B cell (primary cell): ENCODE measurements at regions not wholly inside any gene's neighbourhood (a gene's known extent, or its start where the extent isn't known, plus 50 kb on each side); places are given as distances from the start of the nearest gene placed in this dataset.

Experiments
- ATAC-seq: fragments of 200-7000 bp; cut with Tn5 transposase; one replicate; pipeline ENCODE4 v1.10.0; 2021; ENCODE audit warnings: low read depth, mild to moderate bottlenecking, moderate number of reproducible peaks, moderate library complexity
- CTCF ChIA-PET: fragments of 350-600 bp; sonication (Branson Sonifier 250); formaldehyde crosslinking; loops from one replicate; lab custom pipeline; 2021; ENCODE audit warnings: antibody characterized with exemption, inconsistent platforms; lab: Charles Lee
- POLR2A ChIA-PET: fragments of 350-600 bp; sonication (Branson Sonifier 250); formaldehyde crosslinking; loops from one replicate; lab custom pipeline; 2021; ENCODE audit warnings: antibody characterized with exemption; lab: Charles Lee
- DNase-seq: peaks from one replicate; pipeline ENCODE4 v3.0.0; 2013
- H2AFZ ChIP-seq: 2 replicates; pipeline ENCODE4 v1.6.1; 2012; ENCODE audit warnings: mild to moderate bottlenecking, low read depth, low read length; ENCODE audit not compliant: insufficient read depth, poor library complexity, severe bottlenecking
- H3K27ac ChIP-seq, 2 donors: 1 replicate in 1 of 2; 2 replicates in 1 of 2; pipeline ENCODE4 v1.5.1; 2012 to 2013; ENCODE audit warnings: low read length in 2 of 2, mild to moderate bottlenecking in 2 of 2, moderate library complexity in 1 of 2
- H3K27me3 ChIP-seq, 4 experiments: fragments of 200-600 bp in 1 of 4; sonication (generic) in 1 of 4; replicated peaks in 1 of 4; 1 replicate in 2 of 4; 2 replicates in 2 of 4; pipeline versions ENCODE4 v1.6.1 to v1.7.0; 2013 to 2016; ENCODE audit warnings: low read length in 3 of 4, mild to moderate bottlenecking in 2 of 4, mixed read lengths in 1 of 4, moderate library complexity in 1 of 4; ENCODE audit not compliant: insufficient read depth in 4 of 4, control insufficient read depth in 3 of 4; ENCODE audit errors: control extremely low read depth in 1 of 4
- H3K36me3 ChIP-seq, 2 experiments: replicated peaks in 1 of 2; 1 replicate in 1 of 2; 2 replicates in 1 of 2; pipeline versions ENCODE4 v1.6.1 to v1.7.1; 2013; ENCODE audit warnings: low read length in 1 of 2; ENCODE audit not compliant: insufficient read depth in 2 of 2, control insufficient read depth in 1 of 2; ENCODE audit errors: control extremely low read depth in 1 of 2, extremely low read depth in 1 of 2
- H3K4me1 ChIP-seq, 2 donors: fragments of 200-600 bp in 1 of 2; sonication (generic) in 1 of 2; 1 replicate in 1 of 2; 2 replicates in 1 of 2; pipeline versions ENCODE4 v1.5.1 to v1.6.1; 2013 to 2017; ENCODE audit warnings: low read length in 2 of 2; ENCODE audit not compliant: control insufficient read depth in 2 of 2, insufficient read depth in 2 of 2
- H3K4me2 ChIP-seq: replicated peaks from 2 replicates; pipeline ENCODE3; 2012; ENCODE audit warnings: mild to moderate bottlenecking, low read depth, low read length; ENCODE audit not compliant: poor library complexity, severe bottlenecking
- H3K4me3 ChIP-seq, 5 experiments: fragments of 200-600 bp in 1 of 5; sonication (generic) in 1 of 5; 1 replicate in 3 of 5; 2 replicates in 2 of 5; pipeline versions ENCODE4 v1.5.1 to v1.7.0; 2011 to 2016; ENCODE audit warnings: low read length in 4 of 5, mild to moderate bottlenecking in 4 of 5, low read depth in 2 of 5, control low read depth in 1 of 5, moderate library complexity in 1 of 5; ENCODE audit not compliant: insufficient read depth in 1 of 5; ENCODE audit errors: control extremely low read depth in 1 of 5, extremely low read depth in 1 of 5
- H3K79me2 ChIP-seq: fragments of 200-600 bp; sonication (generic); one replicate; pipeline ENCODE4 v1.6.0; 2016; ENCODE audit warnings: low read length; ENCODE audit not compliant: control insufficient read depth, insufficient read depth
- H3K9ac ChIP-seq: fragments of 200-600 bp; sonication (generic); 2 replicates; pipeline ENCODE4 v1.6.1; 2017; ENCODE audit warnings: mild to moderate bottlenecking, low read length, moderate library complexity
- H3K9me3 ChIP-seq, 3 donors: one replicate each; pipeline versions ENCODE4 v1.6.1 to v1.7.1; 2013; ENCODE audit warnings: low read length in 2 of 3; ENCODE audit not compliant: control insufficient read depth in 2 of 3, insufficient read depth in 1 of 3; ENCODE audit errors: control extremely low read depth in 1 of 3
- H4K20me1 ChIP-seq: 2 replicates; pipeline ENCODE4 v1.6.0; 2012; ENCODE audit warnings: mild to moderate bottlenecking, low read length; ENCODE audit not compliant: insufficient read depth, control insufficient read depth, poor library complexity, severe bottlenecking
- H3K27ac Mint-ChIP-seq: one replicate; pipeline ENCODE4 v1.8.0; 2021; ENCODE audit warnings: mixed read lengths
- H3K27me3 Mint-ChIP-seq: one replicate; pipeline ENCODE4 v1.8.0; 2021; ENCODE audit warnings: mixed read lengths
- H3K4me1 Mint-ChIP-seq: one replicate; pipeline ENCODE4 v1.8.0; 2021; ENCODE audit warnings: mixed read lengths
- H3K4me3 Mint-ChIP-seq: one replicate; pipeline ENCODE4 v1.8.0; 2021; ENCODE audit warnings: mixed read lengths
- H3K9me3 Mint-ChIP-seq: one replicate; pipeline ENCODE4 v1.8.0; 2022; ENCODE audit warnings: mixed read lengths; ENCODE audit not compliant: insufficient read depth
- EZH2 ChIP-seq: IDR thresholded peaks from 2 replicates; pipeline ENCODE4 v1.6.1; 2012; ENCODE audit warnings: borderline replicate concordance, low read depth, mild to moderate bottlenecking, moderate library complexity, low read length; ENCODE audit not compliant: insufficient read depth, poor library complexity, severe bottlenecking
- WGBS: methylation state at CpG from one replicate; pipeline ENCODE4 v1.1.5; 2013; ENCODE audit warnings: missing lambda C conversion rate; ENCODE audit not compliant: insufficient coverage; 5-methylcytosine and 5-hydroxymethylcytosine counted together
- intact Hi-C: fragments of 100-400 bp; cut with micrococcal nuclease; formaldehyde crosslinking; loops from one replicate; pipeline ENCODE4 v1.10.0; 2022
- TF ChIP-seq, protein P1 (sequence below): fragments of 200-600 bp; IDR thresholded peaks from one replicate; pipeline ENCODE4 v1.8.0; 2022; ENCODE audit warnings: antibody characterized with exemption, mild to moderate bottlenecking

GRCh38 chr1:56196839-56197238 is 382.5 kb downstream of the PLPP3 start:
- intact Hi-C loops: no loop called here

DNA sequence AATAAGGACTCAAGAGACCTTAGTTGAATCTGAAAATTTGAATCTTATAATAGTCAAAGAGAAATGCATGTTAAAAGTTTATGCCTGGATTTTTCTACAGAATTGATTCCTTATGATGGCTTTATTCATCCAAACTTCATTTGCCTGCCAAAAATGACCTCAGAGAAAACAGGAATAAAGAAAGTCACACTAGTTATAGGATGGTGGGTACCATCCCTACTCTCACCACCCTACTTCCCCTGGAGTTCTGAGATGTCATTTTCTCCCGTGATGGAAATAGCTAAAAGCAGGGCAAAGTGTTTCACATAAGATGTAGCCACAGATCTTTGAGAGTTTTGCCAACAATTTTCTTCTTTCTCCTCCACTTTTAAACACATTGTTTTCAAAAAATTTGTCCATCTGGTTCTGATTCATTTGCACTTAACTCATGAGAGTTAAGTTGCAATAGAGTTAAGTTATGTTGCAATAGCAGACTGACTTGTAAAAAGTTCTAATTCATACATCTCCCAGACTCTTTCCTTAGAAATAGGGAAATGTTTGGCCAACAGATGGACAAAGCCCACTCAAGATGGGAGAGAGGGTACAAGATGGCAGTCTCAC is 384.6 kb downstream of the PLPP3 start:
- Histone ChIP-seq H3K4me3 (no peak overlapping the region), H3K27me3 (peaks cover 0 to 3% (median 0%) of the 10 kb centered on the region in 4 experiments)
- intact Hi-C loops: no loop called here

More at GRCh38 chr1:56196839-56197238, 382.5 kb downstream of the PLPP3 start:
- no peak for TF ChIP-seq EZH2
- TF ChIP-seq, protein P1, sequence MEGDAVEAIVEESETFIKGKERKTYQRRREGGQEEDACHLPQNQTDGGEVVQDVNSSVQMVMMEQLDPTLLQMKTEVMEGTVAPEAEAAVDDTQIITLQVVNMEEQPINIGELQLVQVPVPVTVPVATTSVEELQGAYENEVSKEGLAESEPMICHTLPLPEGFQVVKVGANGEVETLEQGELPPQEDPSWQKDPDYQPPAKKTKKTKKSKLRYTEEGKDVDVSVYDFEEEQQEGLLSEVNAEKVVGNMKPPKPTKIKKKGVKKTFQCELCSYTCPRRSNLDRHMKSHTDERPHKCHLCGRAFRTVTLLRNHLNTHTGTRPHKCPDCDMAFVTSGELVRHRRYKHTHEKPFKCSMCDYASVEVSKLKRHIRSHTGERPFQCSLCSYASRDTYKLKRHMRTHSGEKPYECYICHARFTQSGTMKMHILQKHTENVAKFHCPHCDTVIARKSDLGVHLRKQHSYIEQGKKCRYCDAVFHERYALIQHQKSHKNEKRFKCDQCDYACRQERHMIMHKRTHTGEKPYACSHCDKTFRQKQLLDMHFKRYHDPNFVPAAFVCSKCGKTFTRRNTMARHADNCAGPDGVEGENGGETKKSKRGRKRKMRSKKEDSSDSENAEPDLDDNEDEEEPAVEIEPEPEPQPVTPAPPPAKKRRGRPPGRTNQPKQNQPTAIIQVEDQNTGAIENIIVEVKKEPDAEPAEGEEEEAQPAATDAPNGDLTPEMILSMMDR: no peak
- Histone ChIP-seq H3K4me1 (no peaks in the 10 kb centered on the region), H3K36me3 (no peaks in the 10 kb centered on the region), H3K27me3 (peaks cover 0 to 3% (median 0%) of the 10 kb centered on the region in 4 experiments), H3K9me3 (no peaks in the 10 kb centered on the region), H3K4me3 (no peak overlapping the region), H3K27ac (no peak overlapping the region), H3K9ac (no peak overlapping the region), H3K79me2 (no peaks in the 10 kb centered on the region), H2AFZ (no peak overlapping the region), H3K4me2 (no peak overlapping the region), H4K20me1 (no peaks in the 10 kb centered on the region)
- Mint-ChIP-seq H3K4me1 (no peaks in the 10 kb centered on the region), H3K27ac (no peak overlapping the region), H3K27me3 (peaks cover 11% of the 10 kb centered on the region), H3K4me3 (no peak overlapping the region), H3K9me3 (no peaks in the 10 kb centered on the region)
- DNase-seq: no peak
- no peak for ATAC-seq
- ChIA-PET POLR2A (no interaction called here), CTCF (no interaction called here)
- WGBS: 100% methylated on average over 1 of the region's 2 CpGs

More for the DNA sequence above, 384.6 kb downstream of the PLPP3 start:
- Histone ChIP-seq H2AFZ (no peak overlapping the region), H3K4me1 (no peaks in the 10 kb centered on the region), H3K79me2 (no peaks in the 10 kb centered on the region), H3K9ac (no peak overlapping the region), H3K9me3 (no peaks in the 10 kb centered on the region), H3K27ac (no peak overlapping the region), H3K4me2 (no peak overlapping the region), H4K20me1 (no peaks in the 10 kb centered on the region), H3K36me3 (no peaks in the 10 kb centered on the region)
- no peaks in the 10 kb centered on the region for H3K4me1 Mint-ChIP-seq
- TF ChIP-seq EZH2: no peak
- TF ChIP-seq, protein P1: no peak
- DNase-seq (no peak), ATAC-seq (no peak)
- H3K4me3 Mint-ChIP-seq: no peak overlapping the region
- ChIA-PET POLR2A (no interaction called here), CTCF (no interaction called here)
- H3K27me3 Mint-ChIP-seq: peaks cover 12% of the 10 kb centered on the region
- WGBS: no CpG with 5 or more reads among the region's 1 CpG
- H3K27ac Mint-ChIP-seq: no peak overlapping the region
- H3K9me3 Mint-ChIP-seq: no peaks in the 10 kb centered on the region
